Stimulated activated CD4-positive, alpha-beta T cell treated with anti-CD3 and anti-CD28 coated beads, Interleukin-4, amount 100 ng/mL, for 4 hours (primary cell): ENCODE measurements at regions not wholly inside any gene's neighbourhood (a gene's known extent, or its start where the extent isn't known, plus 50 kb on each side); places are given as distances from the start of the nearest gene placed in this dataset.

Source experiments
- DNase-seq, 2 experiments: peaks; one replicate each; pipeline ENCODE4 v3.0.0-alpha.2; 2020

GRCh38 chr7:36011588-36011965, 141.5 kb upstream of the EEPD1 start:
- no peak for DNase-seq

- DNase-seq = no peak
These were observed 139.6 kb upstream of the EEPD1 start for GRCh38 chr7:36013246-36014014.

GRCh38 chr7:36014961-36015360, 138.1 kb upstream of the EEPD1 start:
- DNase-seq = no peak

GRCh38 chr7:36015733-36016132, 137.3 kb upstream of the EEPD1 start:
- DNase-seq = no peak

- DNase-seq = no peak
These were observed 136.4 kb upstream of the EEPD1 start for GRCh38 chr7:36016648-36017047.

- no peak for DNase-seq
These were observed 135.9 kb upstream of the EEPD1 start for GRCh38 chr7:36017111-36017510.

GRCh38 chr7:36018816-36019484, 134.1 kb upstream of the EEPD1 start:
- no peak for DNase-seq

GRCh38 chr7:36019538-36019937, 133.5 kb upstream of the EEPD1 start:
- no peak for DNase-seq

- no peak for DNase-seq
These were observed 133.1 kb upstream of the EEPD1 start for GRCh38 chr7:36019980-36020379.

GRCh38 chr7:36021367-36021766, 131.7 kb upstream of the EEPD1 start:
- no peak for DNase-seq

GRCh38 chr7:36021917-36022550, 131.0 kb upstream of the EEPD1 start:
- DNase-seq = no peak

GRCh38 chr7:36023033-36023560, 130.0 kb upstream of the EEPD1 start:
- DNase-seq = no peak

GRCh38 chr7:36025190-36025589, 127.9 kb upstream of the EEPD1 start:
- no peak for DNase-seq

- DNase-seq = no peak
These were observed 123.7 kb upstream of the EEPD1 start for GRCh38 chr7:36029311-36029710.

- no peak for DNase-seq
These were observed 123.1 kb upstream of the EEPD1 start for GRCh38 chr7:36029853-36030515.

- DNase-seq = no peak
These were observed 120.7 kb upstream of the EEPD1 start for GRCh38 chr7:36032361-36032818.

- DNase-seq = no peak
These were observed 119.0 kb upstream of the EEPD1 start for GRCh38 chr7:36034020-36034419.

- DNase-seq = no peak
These were observed 117.9 kb upstream of the EEPD1 start for GRCh38 chr7:36035186-36035585.

- DNase-seq = no peak
These were observed 116.5 kb upstream of the EEPD1 start for GRCh38 chr7:36036590-36036989.

GRCh38 chr7:36037121-36037662, 115.9 kb upstream of the EEPD1 start:
- no peak for DNase-seq

- no peak for DNase-seq
These were observed 114.9 kb upstream of the EEPD1 start for GRCh38 chr7:36038063-36038721.

GRCh38 chr7:36039243-36039642, 113.8 kb upstream of the EEPD1 start:
- DNase-seq = no peak
